ENCODE measurements at regions not wholly inside any gene's neighbourhood (a gene's known extent, or its start where the extent isn't known, plus 50 kb on each side); places are given as distances from the start of the nearest gene placed in this dataset.
A peak's percentile ranks its signal among the peaks of the same experiment; 100 is the strongest.

DNA sequence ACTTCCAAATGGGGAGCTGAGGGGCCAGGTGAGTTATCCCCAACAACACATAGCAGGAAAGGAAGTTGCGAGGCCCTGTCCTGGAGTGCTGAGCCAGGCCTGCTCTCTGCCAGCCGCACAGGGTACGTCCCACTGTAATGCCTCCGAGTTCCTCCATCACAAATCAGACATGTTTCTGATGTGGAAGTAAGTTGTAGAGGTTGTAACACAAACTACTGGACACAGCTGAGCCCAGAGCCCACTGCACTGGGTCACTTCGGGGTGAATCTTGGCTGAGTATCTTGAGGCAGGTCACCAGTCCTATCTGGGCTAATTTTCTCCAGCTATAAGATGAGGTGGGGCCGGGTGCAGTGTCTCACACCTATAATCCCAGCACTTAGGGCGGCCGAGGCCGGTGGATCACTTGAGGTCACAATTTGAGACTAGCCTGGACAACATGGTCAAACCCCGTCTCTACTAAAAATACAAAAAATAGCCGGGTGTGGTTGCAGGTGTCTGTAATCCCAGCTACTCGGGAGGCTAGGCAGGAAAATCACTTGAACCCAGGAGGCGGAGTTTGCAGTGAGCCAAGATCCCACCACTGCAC, 100.8 kb upstream of the CDH5 start:
- DNase-seq (ENCODE audit: low read depth) = no peak

DNA sequence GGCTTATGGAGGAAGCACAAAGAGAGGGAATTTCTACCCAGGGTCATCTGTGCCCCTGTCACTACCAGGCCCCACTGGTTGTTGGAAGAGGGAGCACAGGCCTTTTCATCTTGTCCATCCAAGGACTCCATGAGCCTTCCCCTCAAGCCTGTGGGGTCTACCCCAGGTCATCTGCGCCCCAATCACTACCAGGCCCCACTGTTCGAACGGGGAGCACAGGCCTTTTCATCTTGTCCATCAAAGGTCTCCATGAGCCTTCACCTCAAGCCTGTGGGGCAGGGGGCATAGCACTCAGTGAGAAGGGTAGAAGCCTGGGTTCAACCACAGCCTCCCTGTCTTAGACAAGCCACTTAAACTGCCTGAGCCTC, 101.5 kb upstream of the CDH5 start:
- DNase-seq (ENCODE audit: low read depth) = no peak

DNA sequence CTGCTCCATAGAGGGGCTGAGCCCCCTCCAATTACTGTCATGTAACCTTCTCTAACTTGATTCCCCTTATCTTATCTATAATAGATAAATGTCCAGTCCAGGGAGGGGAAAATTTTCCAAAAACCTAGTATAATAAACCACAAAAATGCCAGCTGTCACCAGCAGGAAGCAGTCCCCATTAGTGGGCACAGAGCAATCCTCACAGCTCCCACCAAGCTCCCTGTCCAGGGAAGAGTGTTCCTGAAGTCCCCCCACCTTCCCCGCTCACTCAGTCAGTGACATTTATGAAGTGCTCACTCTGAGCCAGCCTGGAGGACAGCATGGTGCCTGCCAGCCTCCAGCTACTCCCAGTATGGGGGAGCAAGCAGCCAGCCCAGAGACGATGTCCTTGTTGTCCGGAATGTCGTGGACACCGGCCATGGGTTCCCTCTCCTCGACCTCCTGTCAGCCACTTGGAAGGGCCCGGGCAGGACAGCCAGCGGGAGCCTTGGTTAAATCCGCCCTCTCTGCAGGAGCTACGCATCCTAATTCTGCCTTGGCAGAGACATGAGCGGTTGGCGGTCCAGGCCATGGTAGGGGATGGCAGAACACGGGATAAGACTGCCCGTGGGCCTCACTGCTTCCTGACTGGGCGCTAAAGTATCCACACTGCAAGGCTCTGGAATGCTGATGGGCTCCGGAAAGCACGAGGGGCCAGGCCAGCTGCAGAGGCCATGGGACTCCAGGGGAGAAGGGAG, 102.0 kb upstream of the CDH5 start:
- DNase-seq (ENCODE audit: low read depth) = no peak

DNA sequence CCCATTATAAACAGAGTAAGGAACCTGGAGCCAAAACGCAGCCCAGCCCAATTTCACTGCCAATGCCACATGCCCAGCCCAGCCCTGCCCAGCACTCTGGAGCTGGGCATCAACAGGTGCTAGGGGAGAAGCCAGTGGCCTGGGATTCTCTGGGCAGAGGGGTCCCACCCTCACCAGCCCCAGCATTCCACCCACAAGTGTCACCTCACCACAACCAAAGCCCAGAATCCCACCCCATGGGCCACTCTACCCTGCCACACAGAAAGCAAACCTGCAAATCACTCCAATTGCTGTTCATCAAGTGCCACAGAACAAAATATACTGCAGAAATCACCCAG, 102.5 kb upstream of the CDH5 start:
- no peak for DNase-seq (ENCODE audit: low read depth)

DNA sequence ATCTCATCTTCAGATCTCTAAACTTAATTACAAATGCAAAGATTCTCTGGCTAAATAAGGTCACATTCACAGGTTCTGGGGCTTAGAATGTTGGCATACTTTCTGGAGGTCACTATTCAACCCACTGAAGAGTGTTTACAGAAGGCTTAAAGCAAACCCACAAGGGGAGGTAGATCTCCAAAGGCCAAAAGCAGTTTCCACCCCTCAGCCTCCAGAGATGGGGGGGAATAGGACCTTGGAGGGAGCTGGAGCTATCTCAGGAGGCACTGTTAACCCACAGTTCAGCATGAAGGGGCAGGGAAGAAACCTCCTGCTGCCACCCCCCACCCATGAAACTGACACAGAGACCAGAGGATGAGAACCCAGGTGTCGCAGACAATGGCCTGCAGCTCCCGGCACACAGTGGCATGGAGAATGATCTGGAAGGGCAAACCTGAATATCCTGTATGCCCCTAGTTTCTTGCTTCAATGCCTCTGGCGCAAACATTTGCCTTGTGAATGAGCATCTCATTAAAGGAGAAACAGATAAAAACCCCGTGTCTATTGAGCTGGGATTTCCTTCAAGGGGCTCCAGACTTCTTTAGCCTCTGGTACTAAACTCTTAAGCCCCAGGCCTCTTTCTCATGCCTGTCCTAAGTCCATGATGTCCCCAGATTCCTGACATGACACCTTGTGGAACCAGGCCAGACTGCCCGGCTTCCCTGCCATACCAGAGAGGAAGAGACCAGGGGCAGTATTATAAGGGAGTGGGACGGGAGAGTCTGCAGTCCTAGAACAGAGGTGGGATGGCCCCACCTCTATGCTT, 103.1 kb upstream of the CDH5 start:
- no peak for DNase-seq (ENCODE audit: low read depth)

DNA sequence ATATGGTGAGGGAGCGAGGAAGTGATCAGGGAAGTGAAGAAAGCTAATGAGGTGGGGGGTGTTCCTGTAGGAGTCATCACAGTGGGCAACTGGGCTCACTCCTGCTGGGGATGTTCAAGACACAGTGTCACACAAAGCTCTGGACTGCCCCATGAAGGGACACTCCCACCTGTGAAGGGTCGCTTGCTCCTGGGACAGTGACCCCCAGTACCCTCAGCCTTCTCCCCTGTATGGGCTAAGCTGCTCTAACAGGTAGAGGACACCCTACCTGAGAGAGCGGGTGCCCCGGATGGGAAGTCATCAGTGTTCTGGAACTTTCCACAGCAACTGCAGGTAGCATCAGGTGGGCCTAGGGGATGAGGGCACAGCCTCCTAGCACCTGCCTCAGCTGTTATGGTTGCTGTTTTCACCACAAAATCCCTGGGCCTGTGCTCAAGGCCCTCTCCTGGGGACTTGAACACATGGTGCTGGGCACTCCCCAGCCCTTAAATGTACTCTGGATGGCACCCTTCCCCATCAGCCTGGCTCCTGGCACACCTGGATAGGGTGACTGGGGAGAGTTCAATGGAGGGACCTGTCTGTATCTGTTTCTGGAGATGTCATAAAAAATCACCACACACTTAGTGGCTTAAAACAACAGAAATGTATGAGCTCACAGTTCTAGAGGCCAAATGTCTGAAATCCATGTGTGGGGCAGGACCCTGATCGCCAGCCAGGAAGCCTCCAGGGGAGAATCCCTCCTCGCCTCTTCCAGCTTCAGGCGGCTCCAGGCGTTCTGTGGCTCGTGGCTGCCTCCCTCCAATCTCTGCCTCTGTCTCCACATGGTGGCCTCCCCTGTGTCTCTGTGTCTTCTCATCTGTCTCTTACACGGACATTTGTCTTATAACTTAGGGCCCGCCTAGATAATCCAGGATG, 104.0 kb upstream of the CDH5 start:
- DNase-seq (ENCODE audit: low read depth) = no peak

DNA sequence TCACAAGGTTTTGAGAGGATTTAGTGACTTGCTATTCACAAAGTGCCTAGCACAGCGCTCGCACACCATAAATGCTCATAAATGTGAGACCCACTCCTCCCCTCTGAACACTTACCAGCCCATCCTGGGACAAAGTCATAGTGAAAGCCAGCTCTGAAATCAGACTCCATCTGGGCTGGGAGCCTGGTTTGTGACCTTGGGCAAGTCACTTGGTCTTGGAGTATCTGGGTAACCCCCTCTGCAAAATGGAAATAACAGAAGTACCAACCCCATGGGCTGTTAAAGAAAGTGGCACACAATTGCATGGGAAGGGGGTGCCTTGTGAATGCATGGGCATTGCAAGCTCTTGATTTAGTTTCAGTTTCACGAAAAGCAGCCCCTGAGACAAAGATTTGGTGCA, 104.7 kb upstream of the CDH5 start:
- no peak for DNase-seq (ENCODE audit: low read depth)

DNA sequence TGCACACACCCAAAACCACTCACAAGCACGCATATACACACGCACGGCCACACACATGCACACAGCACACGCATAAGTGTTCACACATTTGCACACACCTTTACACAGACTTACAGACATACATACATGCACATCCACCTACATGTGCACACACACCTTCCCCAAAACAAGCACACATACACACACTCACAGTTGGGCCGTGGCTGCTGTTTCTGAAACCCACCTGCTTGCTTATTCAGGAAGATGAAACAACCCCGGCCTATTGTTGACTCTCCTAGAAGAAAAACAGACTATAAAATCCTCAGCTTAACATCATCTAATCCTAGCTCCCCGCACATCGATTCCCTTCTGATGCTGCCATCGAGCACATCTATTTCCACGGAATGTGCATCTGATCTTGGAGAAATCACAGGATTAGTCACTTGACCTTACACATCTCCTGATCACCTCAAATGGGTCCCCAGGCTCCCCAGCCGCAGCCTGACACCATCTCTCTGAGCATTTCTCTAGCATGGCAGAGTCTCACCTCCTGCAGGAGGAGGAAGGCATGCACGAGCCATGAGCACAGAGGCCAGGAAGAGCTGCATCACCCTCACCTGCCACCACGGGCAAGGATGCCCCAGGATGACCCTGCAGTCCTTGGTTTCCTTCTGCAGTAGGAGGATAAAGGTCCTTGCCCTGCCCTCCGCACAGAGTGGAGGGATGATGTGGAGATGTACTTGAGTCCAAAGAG, 105.8 kb upstream of the CDH5 start:
- DNase-seq (ENCODE audit: low read depth) = no peak

DNA sequence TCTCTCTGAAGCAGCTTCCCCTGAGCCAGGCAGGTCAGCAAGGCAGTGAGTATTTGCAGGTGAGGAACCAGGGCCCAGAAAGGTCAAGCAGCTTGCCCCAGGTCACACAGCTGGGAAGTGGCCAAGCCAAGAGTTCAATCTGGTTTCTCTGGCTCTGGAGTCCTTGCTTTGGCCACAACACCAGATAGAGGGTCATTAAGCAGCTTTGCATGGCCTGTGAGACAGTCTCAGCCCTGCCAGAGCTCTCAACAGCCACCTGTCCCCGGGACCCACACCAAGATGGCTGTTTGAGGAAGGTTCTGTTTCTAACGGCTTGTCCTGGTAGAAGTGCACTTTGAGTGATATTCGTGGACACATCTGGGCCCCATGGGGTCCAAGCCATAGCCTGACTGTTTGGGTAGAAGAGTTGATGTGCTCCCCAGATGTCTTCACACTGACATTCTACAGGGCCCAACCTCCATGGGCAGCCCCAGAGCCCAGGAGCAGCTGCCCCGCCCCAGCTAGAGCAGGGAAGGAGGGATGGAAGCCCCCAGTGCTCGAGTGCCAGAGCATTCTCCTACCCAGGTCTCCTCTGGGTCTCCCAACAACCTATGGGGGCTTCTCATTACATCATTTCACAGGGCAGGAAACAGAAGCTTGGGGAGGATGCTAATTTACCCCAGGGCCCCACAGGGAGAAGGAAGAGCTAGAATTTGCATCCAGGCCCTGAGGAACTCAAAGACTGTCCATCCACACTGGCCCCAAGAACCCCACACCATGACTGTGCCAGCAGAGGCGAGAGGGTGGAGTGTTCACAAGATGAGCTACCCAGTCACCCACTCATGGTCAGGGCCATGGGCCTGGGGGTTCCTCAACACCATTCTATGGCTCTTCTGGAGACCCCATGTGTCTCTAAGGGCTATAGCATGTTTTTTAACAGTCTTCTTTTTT, 107.3 kb upstream of the CDH5 start:
- DNase-seq (ENCODE audit: low read depth) = no peak

DNA sequence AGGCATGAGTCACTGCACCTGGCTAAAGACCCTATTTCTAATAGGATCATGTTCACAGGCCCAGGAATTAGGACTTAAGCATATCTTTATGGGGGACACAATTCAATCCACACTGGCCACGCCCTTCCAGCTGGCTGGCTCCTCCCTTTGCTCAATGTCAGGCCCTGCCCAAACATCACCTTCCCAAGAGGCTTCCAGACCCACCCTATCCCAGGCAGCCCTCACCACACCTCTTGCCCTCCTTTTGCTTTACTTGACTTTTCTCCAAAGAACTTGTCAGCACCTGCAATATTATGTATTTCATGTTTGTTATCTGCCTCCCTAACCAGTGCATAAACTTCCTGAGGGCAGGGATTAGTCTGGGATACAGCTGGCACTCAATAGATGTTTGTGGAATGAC, 109.6 kb upstream of the CDH5 start:
- DNase-seq (ENCODE audit: low read depth) = no peak

DNA sequence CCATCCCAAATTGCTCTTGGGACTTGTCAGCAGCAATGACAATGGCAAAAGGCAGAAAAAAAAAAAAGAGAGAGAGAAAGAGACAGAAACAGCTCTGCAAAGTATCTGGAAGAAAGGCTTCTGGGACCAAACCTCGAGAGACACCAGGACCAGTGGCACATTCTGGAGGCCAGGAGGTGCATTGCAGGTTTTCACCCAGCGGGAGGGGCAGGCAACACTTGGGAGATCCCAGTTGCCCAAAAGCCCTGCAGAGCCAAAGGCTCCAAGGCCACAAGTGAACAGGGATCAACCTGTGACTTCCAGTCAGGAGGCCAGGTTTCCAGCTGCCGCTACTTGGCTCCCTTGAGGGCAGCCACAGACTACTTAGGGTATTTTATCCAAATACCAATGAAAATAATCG, 110.8 kb upstream of the CDH5 start:
- no peak for DNase-seq (ENCODE audit: low read depth)

DNA sequence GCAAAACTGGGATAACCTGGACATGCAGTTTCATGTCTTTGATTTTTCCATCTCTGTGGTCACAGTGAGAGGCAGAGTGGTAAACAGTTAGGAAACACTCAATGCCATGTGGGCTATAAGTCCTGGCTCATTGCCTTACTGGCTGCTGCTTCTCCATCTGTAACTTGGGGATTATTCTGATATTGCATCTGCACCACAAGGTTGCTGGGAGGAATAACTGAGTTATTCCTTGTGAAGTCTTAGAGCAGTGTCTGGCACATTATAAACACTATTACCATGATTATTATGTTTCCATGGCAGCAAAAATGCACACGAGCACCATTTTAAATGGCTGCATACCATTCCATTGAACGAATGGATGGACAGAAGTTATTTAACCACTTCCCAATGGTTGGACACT, 111.7 kb upstream of the CDH5 start:
- no peak for DNase-seq (ENCODE audit: low read depth)

DNA sequence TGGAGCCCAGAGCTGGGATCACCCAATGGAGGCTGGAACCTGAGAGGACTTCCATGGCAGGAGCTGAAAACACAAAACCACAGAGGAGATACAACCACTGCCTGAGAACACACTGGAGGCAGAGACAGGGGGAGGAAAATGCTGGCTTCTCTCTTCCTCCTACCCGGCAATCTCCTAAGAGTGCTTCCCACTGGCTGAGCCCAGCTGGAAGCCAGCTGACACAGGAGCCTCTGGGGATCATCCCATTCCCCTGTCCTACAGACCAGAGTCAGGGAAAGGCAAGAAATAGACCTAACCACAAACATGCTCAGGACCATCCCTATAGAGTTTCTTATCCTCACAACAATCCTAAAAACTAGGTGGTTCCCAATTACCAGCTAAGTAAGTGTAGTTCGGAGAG, 112.4 kb upstream of the CDH5 start:
- no peak for DNase-seq (ENCODE audit: low read depth)

DNA sequence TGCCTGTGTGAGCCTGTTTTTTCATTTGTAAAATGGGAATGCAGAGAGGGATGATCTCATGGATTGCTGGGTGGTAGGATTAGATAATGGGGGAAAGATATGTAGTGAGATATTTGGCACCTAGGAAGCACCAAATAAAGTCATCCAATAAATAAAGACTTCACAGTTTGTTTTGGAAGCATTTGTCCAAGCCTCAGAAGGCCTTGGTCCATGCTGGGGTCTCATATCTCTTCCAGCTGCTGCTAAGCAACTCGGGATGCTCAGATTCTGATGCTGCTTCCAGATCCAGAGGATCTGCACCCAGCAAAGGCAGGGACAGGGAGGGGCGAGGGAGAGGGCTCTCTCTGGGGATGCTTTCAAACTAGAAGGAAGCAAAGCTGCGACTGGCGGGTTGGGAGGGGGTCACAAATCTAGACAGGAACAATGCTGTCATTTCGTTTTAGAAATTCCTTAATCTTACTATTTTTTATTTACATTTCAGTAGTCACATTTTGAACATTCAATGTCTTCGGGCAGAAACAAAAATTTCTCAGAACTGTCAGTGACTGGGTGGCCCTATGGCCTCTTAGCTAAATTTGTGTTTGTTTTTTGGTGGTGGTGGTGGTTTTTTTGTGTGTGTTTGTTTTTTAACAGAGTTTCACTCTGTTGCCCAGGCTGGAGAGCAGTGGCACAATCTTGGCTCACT, 114.9 kb upstream of the CDH5 start:
- no peak for DNase-seq (ENCODE audit: low read depth)

DNA sequence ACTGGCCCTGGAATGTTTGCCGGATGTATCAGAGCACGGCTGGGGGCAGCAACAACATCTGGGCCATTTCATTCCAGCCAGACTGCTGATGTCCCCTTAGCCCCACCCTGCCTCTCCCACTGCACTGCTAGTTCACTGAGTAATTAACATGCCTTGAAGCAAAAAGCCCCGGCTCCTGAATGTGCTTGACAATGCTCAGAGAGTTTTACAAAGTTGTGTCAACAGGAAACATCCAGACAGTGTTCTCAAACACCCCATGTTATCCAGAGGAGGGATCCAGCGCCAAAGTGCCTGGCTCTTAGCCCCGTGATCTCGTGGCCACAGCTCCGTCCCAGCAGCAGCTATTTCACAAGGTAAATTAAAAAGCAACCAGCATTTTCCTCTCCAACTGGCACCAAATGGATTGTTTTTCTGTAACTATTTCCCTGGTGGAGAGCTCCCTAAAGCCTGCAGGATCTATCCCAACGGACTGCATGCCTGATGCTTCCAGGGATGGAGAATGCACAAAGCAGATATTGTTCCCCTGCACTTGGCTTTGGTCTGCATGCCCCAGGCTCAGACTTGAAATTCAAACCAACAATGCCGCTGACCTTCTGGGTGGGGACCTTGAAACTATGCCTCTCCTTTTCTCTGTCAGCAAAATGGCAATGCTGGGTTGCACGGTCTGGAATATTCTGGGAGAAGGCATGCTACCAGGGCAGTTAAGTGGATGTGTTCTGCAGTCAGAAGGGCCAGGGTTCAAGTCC, 115.6 kb upstream of the CDH5 start:
- DNase-seq (ENCODE audit: low read depth) = peak; percentile 19

DNA sequence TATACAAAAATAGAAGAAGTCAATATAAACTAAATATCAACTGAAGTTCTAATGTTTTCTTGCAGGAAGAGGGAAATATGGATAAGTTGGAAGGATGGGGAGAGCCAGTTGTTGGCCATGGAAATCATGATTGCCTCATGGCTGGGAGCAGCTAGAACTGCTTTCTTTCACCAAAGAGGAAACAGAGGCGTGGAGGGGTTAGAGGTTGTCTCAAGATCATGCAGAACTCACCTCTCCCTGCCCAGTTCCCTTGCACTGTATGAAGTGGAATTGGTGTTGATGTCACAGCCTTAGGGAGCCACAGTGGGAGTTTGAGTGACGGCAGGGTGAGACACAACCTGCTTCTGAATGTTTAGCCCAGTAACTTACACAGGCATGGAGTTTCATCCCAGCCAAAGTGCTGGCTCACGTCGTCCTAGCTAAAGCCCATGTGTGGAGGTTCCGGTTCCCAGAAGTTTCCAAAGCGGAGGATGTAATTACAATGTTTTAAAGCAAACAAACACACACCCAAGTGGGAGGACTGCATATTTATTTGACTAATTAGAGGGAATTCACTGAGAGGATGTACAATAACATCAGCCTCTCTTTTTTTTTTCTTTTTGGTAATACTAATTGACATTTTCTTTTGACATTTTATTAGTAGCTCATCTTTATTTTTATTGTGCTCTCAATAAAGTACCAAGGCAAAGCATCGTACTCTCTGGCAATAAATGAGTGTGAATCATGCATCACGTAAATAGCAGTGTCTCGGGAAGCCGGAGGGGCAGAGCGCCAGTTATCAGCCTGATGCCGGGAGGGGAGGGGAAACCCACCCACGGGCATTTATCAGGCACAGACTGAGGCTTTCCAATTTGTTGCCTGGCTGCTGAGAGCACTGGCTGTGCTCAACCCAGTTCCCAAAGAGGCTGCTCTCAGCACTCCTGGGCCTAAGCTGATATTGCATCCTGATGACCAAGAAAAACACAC, 118.7 kb upstream of the CDH5 start:
- no peak for DNase-seq (ENCODE audit: low read depth)

DNA sequence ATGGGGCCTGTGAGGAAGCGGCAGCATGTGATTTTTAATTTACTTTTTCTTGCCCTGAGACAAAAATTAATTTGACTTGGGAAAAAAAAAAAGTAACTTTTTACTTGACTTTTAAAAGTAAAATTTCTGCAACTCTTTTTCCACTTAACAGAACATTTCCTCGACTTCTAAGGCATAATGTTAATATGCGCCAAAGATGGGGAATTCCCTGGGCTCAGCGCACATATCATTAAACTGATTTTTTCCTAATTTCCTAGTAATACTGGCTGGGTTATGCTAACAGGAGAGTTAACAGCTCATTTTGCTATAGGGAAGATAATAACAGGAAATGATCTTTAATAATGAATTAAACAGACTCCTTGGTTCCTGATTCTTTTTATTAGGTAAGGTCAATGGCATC, 120.6 kb upstream of the CDH5 start:
- DNase-seq (ENCODE audit: low read depth) = no peak

DNA sequence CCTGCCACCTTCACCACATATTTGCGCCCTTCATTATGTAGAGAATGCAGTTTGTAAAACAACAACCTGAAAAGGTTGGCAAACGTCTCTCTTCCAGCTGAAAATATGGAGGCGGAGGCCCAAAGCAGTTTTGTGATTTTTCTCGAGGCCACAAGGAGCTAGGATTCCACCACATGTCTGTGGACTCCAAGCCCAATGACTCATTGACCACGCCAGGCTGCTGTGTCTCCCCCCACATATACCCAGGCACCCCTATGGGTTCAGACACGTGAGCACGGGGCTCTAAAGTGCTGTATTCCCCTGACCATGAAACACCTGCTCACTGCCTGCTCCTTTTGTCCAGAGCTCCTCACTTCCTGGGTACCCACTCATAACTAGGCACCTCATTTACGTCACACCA, 121.4 kb upstream of the CDH5 start:
- no peak for DNase-seq (ENCODE audit: low read depth)
